Colonic mucosa (tissue), 4 donors: ENCODE measurements at regions not wholly inside any gene's neighbourhood (a gene's known extent, or its start where the extent isn't known, plus 50 kb on each side); places are given as distances from the start of the nearest gene placed in this dataset.
"Not testable (repeated sequence)": the region's sequence is repeated elsewhere in the genome, so short reads cannot be mapped to it uniquely, and the experiment has no call there.

ENCODE experiments used
- DNase-seq: peaks from one replicate; pipeline ENCODE4 v3.0.0-alpha.2; 2020
- H3K27ac ChIP-seq: fragments of 200-600 bp; one replicate; pipeline ENCODE4 v1.8.0; 2021
- H3K27me3 ChIP-seq: fragments of 200-600 bp; one replicate; pipeline ENCODE4 v1.8.0; 2021
- H3K36me3 ChIP-seq: fragments of 200-600 bp; one replicate; pipeline ENCODE4 v1.8.0; 2021
- H3K4me1 ChIP-seq: fragments of 200-600 bp; one replicate; pipeline ENCODE4 v1.8.0; 2021; ENCODE audit warnings: mild to moderate bottlenecking
- H3K4me3 ChIP-seq: fragments of 200-600 bp; one replicate; pipeline ENCODE4 v1.8.0; 2021
- H3K9ac ChIP-seq, 2 donors: one replicate each; pipeline ENCODE4 v1.7.0; 2013; ENCODE audit warnings: control low read depth in 2 of 2, low read depth in 2 of 2, low read length in 2 of 2
- H3K9me3 ChIP-seq: fragments of 200-600 bp; one replicate; pipeline ENCODE4 v1.8.0; 2021
- CTCF ChIP-seq: fragments of 200-600 bp; IDR thresholded peaks from one replicate; pipeline ENCODE4 v1.8.0; 2022; ENCODE audit warnings: antibody characterized with exemption, mild to moderate bottlenecking
- intact Hi-C: fragments of 100-400 bp; cut with DNase I; formaldehyde crosslinking; loops from one replicate; pipeline ENCODE4 v1.14.1; 2022
- donor health status: healthy.
- donor health status: DM: no; HTN: no; CAD: no.
- donor health status: DM: no; HTN: no; CAD: no.

DNA sequence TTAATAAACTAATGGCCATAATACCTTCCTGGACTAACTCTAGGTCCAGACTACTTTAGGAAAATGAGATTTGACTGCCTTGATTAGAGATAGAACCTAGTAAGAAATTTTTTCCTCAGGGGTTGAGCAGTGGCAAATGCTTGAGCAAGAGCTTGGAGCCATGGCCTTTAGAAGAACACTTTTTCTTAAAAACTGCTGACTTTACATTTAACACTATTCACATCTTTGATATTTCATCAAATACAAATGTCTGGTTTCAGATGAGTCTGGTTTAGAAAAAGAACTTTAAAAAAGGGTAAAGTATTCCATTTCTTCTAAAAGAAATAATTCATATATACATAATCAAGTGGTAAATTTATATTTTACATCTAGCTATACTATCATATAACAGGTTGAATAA is 680.9 kb upstream of the PITX2 start:
- Histone ChIP-seq H3K4me3 (no peak overlapping the region), H3K36me3 (no peaks in the 10 kb centered on the region), H3K27ac (no peak overlapping the region), H3K27me3 (no peaks in the 10 kb centered on the region), H3K9ac (no peak overlapping the region), H3K4me1 (no peaks in the 10 kb centered on the region), H3K9me3 (no peaks in the 10 kb centered on the region)
- TF ChIP-seq CTCF: no peak
- intact Hi-C loops: no loop called here
- no peak for DNase-seq

GRCh38 chr4:111323496-111323895 is 700.6 kb upstream of the PITX2 start:
- H3K9ac ChIP-seq: no peak overlapping the region
- no peaks in the 10 kb centered on the region for H3K4me1 ChIP-seq
- H3K9me3 ChIP-seq: no peaks in the 10 kb centered on the region
- H3K36me3 ChIP-seq: no peaks in the 10 kb centered on the region
- no peak for TF ChIP-seq CTCF
- DNase-seq: no peak
- no peak overlapping the region for H3K4me3 ChIP-seq
- intact Hi-C loops: no loop called here
- no peak overlapping the region for H3K27ac ChIP-seq
- no peaks in the 10 kb centered on the region for H3K27me3 ChIP-seq

DNA sequence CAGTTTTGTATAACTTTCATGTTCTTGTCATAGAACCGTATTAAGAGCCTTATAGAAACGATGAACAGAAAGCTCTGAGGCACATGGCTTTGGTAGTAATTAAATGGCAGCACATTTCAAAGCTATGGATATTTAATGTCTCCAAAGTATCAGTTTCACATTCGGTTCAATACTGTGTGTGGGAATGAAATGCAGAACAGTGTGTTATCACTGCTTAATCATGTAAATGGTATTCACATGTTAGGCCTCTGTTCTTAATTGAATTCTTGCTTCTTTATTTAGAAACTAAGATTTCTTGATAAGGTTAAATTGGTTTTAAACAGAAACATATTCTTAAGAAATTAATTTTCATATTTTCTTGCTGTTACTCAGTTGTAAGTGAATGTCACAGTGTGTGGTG is 701.0 kb upstream of the PITX2 start:
- H3K27me3 ChIP-seq: no peaks in the 10 kb centered on the region
- no peak overlapping the region for H3K4me3 ChIP-seq
- no peaks in the 10 kb centered on the region for H3K36me3 ChIP-seq
- DNase-seq: no peak
- no peak overlapping the region for H3K9ac ChIP-seq
- H3K4me1 ChIP-seq: no peaks in the 10 kb centered on the region
- H3K9me3 ChIP-seq: no peaks in the 10 kb centered on the region
- intact Hi-C loops: no loop called here
- TF ChIP-seq CTCF: no peak
- no peak overlapping the region for H3K27ac ChIP-seq

DNA sequence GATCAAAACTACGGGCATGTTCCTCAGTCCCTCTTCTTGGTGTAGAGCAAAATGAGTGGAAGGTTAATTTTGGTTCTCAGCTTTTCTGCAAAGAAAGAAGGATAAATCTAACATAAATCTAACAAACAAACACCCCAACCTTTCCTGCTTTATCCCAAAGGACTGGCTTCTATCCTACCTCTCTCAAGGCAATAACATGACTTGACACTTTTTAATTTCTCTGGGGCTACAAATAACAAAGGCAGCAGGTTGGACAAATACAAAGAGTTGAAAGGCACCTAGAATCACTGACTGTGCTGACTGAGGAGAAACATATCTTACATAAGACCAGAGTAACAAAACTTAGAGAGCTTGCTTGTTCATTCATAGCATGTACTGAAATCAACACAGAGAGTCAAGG is 703.6 kb upstream of the PITX2 start:
- H3K9me3 ChIP-seq: no peaks in the 10 kb centered on the region
- H3K4me3 ChIP-seq: no peak overlapping the region
- H3K9ac ChIP-seq: no peak overlapping the region
- no peak for DNase-seq
- intact Hi-C loops: no loop called here
- H3K27ac ChIP-seq: no peak overlapping the region
- TF ChIP-seq CTCF: no peak
- no peaks in the 10 kb centered on the region for H3K36me3 ChIP-seq
- H3K4me1 ChIP-seq: no peaks in the 10 kb centered on the region
- H3K27me3 ChIP-seq: no peaks in the 10 kb centered on the region

DNA sequence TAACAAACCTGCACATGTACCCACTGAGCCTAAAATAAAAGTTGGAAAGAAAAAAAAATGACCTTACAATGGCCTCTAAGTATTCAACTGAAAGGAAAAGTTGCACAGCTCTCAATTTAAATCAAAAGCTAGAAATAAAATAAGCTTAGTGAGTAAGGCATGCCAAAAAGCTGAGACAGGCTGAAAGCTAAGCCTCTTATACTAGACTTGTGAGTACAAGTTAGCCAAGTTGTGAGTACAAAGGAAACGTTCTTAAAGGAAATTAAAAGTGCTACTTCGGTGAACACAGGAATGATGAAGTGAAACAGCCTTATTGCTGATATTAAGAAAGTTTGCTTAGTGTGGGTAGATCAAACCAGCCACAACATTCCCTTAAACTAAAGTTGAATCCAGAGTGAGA is 707.9 kb upstream of the PITX2 start:
- TF ChIP-seq CTCF: no peak
- Histone ChIP-seq H3K9ac (no peak overlapping the region), H3K4me1 (no peaks in the 10 kb centered on the region), H3K9me3 (no peaks in the 10 kb centered on the region), H3K27me3 (no peaks in the 10 kb centered on the region), H3K4me3 (no peak overlapping the region), H3K36me3 (no peaks in the 10 kb centered on the region), H3K27ac (no peak overlapping the region)
- DNase-seq: no peak
- intact Hi-C loops: no loop called here

GRCh38 chr4:111334361-111334760 is 711.5 kb upstream of the PITX2 start:
- no peaks in the 10 kb centered on the region for H3K27me3 ChIP-seq
- intact Hi-C loops: no loop called here
- H3K4me3 ChIP-seq: no peak overlapping the region
- H3K9me3 ChIP-seq: no peaks in the 10 kb centered on the region
- H3K27ac ChIP-seq: no peak overlapping the region
- H3K36me3 ChIP-seq: no peaks in the 10 kb centered on the region
- H3K9ac ChIP-seq: no peak overlapping the region
- no peaks in the 10 kb centered on the region for H3K4me1 ChIP-seq
- no peak for TF ChIP-seq CTCF
- DNase-seq: no peak

DNA sequence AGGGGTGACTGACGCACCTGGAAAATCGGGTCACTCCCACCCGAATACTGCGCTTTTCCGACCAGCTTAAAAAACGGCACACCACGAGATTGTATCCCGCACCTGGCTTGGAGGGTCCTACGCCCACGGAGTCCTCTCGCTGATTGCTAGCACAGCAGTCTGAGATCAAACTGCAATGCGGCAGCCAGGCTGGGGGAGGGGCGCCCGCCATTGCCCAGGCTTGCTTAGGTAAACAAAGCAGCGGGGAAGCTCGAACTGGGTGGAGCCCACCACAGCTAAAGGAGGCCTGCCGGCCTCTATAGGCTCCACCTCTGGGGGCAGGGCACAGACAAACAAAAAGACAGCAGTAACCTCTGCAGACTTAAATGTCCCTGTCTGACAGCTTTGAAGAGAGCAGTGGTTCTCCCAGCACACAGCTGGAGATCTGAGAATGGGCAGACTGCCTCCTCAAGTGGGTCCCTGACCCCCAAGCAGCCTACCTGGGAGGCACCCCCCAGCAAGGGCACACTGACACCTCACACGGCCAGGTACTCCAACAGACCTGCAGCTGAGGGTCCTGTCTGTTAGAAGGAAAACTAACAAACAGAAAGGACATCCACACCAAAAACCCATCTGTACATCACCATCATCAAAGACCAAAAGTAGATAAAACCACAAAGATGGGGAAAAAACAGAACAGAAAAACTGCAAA is 714.5 kb upstream of the PITX2 start:
- H3K27ac ChIP-seq, H3K27me3 ChIP-seq, H3K4me3 ChIP-seq, H3K4me1 ChIP-seq, intact Hi-C loops, H3K36me3 ChIP-seq, H3K9ac ChIP-seq, H3K9me3 ChIP-seq, DNase-seq: not testable (repeated sequence)
